ENCODE measurements at regions not wholly inside any gene's neighbourhood (a gene's known extent, or its start where the extent isn't known, plus 50 kb on each side); places are given as distances from the start of the nearest gene placed in this dataset.
"Not testable (repeated sequence)": the region's sequence is repeated elsewhere in the genome, so short reads cannot be mapped to it uniquely, and the experiment has no call there.

- DNase-seq, result not testable (repeated sequence)
These were observed 199.9 kb upstream of the PCSK5 start for GRCh38 chr9:75690551-75690950.

- no peak for DNase-seq
These were observed 199.1 kb upstream of the PCSK5 start for GRCh38 chr9:75691408-75691807.

DNA sequence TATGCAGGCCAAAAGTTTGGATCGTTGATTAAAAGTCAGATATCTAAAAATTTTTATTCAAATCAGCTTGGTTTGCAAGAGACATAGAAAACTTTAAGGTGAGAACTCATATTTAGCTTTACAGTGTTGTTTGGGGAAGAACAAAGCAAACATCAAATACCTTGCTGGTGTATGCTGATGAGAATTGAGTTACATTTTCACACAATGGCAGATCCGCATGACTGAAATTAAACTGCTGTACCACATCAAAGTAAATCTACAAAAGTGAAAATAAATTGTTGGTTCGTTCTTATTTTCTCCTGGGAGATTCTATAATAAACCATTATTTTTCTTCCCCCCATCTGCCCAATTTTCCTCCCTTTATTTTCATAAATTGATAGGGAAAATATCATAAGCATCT lies 198.2 kb upstream of the PCSK5 start:
- no peak for DNase-seq

DNA sequence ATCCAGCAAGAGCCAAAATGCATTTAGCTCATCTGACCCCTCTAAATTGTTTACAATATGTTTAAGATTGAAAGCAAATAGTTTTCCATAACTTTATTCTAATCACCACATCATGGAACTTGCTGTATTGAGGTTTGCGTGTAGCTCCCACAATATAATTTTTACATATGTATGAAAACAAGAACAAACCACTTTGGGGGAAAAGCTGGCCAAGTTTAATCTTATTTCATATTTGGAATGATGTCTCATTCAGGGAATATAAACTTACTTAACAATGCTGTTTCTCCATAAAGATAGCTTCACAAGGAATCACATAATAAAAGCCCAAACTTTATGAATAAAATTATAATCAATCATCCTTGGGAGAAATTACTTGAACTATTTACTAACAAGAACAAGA lies 194.6 kb upstream of the PCSK5 start:
- no peak for DNase-seq

DNA sequence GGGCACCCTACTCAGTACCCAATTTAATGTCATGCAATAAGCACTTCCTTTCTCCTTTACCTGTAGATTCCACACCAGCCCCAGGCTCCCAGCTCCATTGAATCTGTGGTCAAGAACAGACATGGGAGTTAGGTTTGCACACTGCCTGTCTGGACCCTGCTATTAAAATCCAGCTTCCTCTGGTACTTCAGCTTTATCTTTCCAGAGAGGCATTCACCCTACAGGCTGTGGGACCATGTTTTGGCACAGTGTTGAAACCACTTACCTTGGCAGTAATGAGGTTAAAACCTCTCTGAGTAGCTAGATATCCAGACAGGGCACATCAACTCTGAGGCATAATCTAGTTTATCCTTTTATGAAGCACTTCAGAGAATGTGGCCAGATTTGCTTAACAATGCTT lies 191.5 kb upstream of the PCSK5 start:
- DNase-seq, result no peak

GRCh38 chr9:75699625-75700251 lies 190.7 kb upstream of the PCSK5 start:
- no peak for DNase-seq

DNA sequence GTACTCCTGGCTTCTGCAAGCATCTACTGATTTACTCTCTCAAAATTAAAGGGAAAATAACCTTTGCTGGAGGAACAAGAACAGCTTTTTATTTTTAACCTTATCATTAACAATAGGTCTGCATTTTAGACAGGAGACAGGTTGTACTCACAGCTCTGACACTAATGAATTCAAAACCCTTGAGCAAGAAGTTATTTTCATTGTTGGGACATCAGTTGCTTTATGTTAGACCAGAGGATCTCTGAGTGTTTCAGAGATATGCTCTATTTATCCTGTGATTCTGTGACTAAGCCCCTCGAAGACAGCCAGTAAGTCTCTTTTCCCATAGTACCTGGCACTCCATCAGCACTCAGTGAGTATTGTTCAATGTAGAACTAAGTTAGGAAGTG lies 190.2 kb upstream of the PCSK5 start:
- no peak for DNase-seq

DNA sequence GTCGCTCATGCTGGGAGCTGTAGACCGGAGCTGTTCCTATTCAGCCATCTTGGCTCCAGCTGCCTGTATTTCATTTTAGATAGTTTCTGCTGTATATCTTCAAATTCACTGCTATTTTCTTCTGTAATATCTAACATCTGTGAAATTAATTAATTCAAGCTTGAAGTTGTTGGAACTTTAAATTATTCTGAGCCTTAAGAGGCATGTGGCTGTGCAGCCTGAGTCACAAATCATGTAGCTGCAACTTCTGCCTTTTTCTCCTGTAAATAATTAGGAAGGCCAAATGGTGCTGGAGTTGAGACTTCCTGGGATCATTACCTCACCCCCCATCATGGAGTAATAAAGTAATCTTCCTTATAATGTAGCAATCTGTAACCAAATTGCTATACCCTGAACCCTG lies 183.3 kb upstream of the PCSK5 start:
- no peak for DNase-seq

DNA sequence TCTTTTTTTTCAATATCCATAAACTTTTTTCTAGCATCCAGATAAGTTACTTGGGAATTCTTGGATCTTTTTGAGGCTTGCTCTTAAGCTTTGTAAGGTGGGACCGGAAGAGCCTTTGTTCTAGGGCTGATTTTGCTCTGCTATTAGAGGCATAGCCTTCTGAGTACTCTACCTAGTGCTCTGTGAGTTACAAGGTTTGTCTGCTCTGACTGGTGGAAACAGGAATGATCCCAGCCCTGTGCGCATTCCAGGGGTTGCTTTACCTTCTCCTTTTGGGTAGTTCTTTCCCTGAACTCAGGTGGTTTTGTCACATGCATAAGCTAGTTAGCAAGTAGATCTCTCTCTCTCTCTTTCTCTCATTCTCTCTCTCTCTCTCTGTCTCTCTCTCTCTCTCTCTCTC lies 180.8 kb upstream of the PCSK5 start:
- DNase-seq, result no peak

DNA sequence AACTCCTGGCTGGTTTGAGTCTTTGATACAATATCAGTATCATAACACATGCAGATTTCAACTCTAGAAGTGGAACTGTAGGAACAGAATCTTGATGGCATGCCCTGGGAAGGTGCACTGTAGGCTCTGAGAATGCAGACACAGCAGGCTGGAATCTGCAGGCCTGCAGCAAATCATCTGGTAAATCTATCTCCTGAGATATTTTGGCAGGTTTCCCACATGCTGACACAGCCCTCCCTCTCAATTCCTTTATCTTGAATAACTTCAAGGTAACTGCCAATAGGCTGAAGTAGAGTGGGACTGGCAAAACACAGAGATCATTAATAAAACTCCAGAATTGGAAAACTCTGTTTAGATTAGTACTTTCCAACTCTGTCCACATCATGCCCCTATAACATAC lies 177.8 kb upstream of the PCSK5 start:
- no peak for DNase-seq

GRCh38 chr9:75713335-75713734 lies 177.1 kb upstream of the PCSK5 start:
- DNase-seq, result no peak

DNA sequence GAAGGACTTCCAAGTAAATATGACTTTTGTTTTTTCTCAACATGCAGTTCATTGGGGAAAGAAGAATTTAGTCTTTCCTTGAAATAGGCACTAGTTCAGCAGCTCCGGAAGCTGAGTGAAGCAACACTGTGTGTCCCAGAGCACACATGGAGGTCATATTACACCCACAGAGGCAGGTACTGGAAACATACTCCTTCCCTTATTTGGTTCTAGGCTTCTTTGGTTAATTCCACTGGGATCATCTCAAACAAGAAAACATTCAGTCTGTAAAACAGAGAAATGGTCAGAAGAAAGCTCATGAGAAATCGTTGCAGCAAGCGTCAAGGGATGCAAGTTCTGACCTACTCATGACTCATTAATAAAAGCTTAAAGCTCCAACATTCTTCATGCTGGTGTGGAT lies 175.1 kb upstream of the PCSK5 start:
- no peak for DNase-seq

DNA sequence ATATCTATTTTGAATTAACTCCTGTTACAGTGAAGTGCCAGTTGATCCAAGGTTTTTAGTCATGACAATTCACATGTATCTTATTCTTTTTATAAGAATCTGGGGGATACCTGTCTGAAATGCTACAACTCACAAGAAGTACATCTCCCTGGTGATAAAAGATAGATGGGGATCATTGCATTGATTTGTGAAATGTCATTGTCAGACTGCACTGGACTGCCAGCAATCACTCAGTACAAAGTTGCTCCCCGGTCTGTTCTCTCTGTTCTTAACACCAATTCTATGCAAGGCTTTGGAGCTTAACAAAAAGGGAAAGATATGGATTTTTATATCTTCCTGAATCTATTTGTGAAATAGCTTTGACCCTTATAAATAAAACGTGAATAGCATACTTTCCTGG lies 171.8 kb upstream of the PCSK5 start:
- DNase-seq, result no peak

DNA sequence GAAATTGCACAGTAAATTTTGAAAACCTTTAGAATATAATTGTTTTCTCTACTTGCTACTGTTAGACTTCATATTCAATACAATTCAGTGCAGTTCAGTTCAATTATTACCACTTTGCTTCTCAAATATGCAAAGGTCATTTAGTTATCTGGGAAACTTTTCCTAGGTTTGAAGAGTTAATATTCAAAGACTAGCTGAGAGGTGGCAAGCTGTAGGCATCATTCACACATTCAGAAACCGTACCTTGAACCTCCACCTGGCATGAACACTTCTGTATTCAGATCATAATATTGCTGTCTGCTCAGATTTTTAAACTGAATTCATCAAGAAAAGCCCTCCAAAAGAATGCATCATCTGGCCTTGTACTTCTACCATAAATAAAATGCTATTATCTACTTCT lies 162.1 kb upstream of the PCSK5 start:
- no peak for DNase-seq

DNA sequence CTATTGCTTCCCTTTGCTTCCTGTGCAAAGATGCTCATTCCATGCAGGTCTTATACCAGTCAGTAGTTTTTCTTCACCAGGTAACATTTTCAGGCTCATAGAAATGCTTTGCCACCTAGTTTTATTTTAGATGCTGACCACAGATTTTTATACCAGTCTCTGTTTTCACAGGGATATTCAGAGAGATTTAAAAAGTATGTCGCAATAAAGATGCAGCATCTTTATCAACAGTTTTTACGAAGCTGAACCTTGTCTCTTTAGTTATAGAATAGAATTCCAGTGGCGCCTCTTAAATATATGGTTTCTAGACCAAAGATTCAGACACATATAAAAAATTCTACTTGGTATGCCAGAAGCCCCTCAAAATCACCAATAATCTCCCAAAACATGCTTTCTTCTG lies 155.7 kb upstream of the PCSK5 start:
- DNase-seq, result no peak

DNA sequence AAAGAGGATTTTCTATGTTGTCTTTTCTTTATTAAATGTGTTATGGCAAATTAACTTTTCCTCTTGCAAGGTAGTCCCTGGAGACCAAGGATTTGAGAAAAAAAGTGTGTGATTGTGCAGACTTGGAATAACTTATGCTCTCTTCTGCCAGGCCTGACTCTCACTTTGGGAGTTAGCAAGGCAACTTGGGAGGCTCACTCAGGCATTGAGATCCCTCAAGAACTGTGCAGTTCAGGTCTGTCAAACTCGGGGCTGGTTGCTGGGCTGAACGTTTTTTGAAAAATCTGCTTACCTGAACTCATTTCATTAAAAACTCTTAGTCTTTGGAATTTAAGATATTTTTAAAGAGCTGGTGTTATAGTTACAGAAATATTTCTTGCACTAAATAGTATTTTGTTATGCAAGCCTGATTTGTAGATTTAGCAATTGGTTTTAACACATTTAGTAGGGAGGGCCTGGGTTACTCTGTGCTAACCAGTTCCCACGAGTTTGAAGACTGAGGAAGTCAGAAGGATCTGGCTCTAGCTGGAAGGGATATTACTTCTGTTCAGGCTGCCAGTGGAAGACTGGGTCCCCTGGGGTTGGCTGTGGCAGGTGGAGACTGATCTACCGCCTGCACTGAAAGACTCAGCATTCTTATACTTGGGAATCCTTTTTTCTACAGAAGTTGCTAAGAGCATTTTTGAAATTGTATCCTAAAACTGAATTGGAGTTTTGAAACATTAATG lies 150.4 kb upstream of the PCSK5 start:
- DNase-seq, result no peak

DNA sequence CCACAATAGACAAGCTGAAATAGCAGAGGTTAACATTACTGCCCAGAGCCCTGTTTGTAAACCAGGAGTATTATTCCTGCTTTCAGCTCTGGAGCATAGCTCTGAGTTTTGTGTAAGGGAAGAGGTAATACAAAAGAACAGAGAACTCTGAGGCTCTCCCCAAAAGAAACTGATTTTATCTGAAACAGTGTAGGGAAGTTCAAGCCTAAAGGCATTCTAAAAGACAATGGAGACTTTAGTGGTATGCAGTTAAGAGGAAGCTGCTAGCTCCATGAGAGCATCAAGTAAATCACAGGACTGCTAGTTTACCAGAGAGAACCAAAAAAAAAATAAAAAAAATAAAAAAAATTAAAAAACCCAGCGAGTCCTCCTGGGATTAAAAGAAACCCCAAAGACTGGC lies 146.6 kb upstream of the PCSK5 start:
- DNase-seq, result no peak

- DNase-seq, result no peak
These were observed 136.4 kb upstream of the PCSK5 start for GRCh38 chr9:75754080-75754479.

DNA sequence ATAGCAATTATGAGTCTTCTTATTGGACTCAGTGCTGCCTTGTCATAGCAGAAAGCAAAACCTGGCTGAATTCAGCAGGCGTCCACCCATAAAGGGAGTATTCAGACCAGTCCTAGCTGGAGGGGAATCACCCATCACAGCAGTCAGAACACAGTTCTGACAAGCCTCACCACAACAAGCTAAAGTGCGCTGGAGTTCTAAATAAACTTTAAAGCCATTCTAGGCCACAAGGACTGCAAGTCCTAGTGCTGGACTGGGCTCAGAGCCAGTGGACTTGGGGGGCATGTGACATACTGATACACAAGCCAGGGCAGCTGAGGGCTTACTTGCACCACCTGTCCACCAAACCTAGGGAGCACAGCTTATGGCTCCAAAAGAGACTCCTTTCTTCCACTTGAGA lies 115.3 kb upstream of the PCSK5 start:
- no peak for DNase-seq

DNA sequence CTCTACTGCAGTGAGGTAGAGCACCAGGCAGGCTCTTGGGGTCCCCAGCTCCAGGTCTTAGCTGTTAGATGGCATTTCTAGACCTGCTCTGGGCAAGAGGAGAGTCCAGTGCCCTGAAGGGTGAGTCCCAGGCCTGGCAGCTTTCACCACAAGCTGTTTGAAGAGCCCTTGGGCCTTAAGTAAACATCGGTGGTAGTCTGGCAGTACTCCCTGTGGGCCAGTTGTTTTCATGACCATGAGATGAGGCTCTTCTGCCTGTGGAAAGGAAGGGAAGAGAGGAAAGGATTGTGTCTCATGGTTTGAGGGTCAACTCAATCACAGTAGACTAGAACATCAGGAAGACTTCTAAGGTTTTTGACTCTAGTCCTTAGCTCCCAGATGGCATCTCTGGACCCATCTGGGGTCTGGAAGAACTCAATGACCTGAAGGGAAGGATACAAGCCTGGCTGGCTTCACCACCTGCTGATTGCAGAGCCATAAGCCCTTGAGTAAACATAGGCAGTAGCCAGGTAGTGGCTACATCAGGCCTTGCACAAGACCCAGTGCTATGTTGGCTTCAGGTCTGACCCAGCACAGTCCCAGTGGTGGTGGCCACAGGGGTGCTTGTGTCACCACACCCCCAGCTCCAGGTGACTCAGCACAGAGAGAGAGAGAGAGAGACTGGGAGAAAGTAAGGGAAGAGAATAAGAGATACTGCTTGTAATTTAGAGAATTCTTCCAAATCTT lies 114.3 kb upstream of the PCSK5 start:
- no peak for DNase-seq

GRCh38 chr9:75780185-75780584 lies 110.3 kb upstream of the PCSK5 start:
- no peak for DNase-seq

DNA sequence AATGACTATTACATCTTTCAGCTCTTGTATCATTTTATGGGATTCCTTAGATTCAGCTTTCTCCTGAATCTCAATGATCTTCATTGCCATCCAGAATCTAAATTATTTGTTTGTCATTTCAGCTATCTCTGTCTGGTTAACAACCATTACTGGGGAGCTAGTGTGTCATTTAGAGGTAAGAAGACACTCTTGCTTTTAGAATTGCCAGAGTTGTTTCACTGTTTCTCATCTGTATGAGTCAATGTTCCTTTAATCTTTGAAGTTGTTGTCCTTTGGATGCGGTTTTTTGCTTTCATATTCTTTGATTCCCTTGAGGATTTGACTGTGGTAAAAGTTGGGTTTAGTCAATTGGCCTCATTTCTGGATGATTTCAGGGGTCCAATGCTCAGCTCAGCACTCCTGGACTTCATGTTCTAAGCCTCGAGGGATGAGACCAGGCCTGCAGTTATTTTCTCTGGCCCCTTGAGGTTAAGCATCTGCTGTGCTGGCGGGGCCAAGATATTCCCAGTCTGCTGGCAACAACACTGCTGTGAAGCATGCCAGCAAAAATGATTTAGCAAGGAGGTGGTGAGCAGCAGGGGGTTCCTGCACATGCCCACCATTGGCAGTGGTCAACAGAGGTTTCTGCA lies 102.4 kb upstream of the PCSK5 start:
- DNase-seq, result no peak

GRCh38 chr9:75797085-75797580 lies 93.3 kb upstream of the PCSK5 start:
- DNase-seq, result no peak

DNA sequence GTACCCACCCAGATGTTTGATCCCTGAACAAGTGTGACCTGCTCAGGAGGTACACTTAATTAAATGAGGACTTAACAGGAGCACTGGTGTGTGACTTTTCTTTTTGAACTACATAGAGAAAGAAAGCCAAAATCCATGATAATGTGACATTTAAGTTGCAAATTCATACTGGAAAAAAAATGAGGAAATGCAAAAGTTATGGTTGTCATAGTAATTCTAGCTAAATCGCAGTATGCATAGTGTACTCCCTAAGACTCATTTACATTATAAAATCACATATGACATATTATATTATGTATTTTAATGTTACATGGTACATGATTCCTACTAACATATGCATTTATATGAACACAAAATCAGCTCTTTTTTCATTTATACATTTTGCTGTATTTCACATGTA lies 92.0 kb upstream of the PCSK5 start:
- no peak for DNase-seq

Measured in COR-L47 (cell line).